GM10248 (cell line): ENCODE measurements at regions not wholly inside any gene's neighbourhood (a gene's known extent, or its start where the extent isn't known, plus 50 kb on each side); places are given as distances from the start of the nearest gene placed in this dataset.

Experiments used
- CTCF ChIA-PET: fragments of 300-600 bp; sonication (Branson Sonifier 250); formaldehyde crosslinking; extraction: SDS; loops from one replicate; lab custom pipeline; 2021; ENCODE audit warnings: antibody characterized with exemption; lab: Yijun Ruan, JAX
- POLR2A ChIA-PET: fragments of 350-650 bp; sonication (Branson Sonifier 250); formaldehyde crosslinking; extraction: SDS; loops from one replicate; lab custom pipeline; 2020; ENCODE audit warnings: antibody characterized with exemption; lab: Yijun Ruan, JAX
- DNase-seq: peaks from one replicate; pipeline ENCODE4 v3.0.0; 2012; ENCODE audit errors: extremely low spot score
- CTCF ChIP-seq: IDR thresholded peaks from 2 replicates; pipeline ENCODE4 v1.5.1; 2012; ENCODE audit warnings: mild to moderate bottlenecking, low read depth; ENCODE audit errors: extremely low read depth, missing control alignments, control extremely low read depth

GRCh38 chr12:30330565-30330964 lies 365.1 kb downstream of the IPO8 start:
- ChIA-PET CTCF (no interaction called here), POLR2A (no interaction called here)
- no peak for DNase-seq
- TF ChIP-seq CTCF: no peak

DNA sequence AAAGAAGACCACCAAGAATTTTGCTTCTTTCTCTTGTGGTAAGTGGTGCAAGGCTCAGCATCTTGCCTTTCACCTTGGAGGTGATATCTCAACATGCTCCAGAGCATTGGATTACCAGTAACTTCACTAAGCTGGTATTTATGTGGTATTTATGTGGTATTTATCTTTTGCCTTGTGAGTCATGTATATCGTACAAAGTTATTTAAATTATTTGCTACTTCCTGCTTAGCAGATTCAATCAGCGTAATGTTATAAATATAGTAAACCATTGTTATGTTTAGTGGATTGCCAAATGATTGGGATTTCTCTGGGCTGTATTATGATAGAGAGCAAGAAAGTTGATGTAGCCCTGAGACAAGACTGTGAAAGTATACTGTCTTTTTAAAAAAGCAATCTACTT lies 366.4 kb downstream of the IPO8 start:
- no peak for DNase-seq
- ChIA-PET POLR2A (no interaction called here), CTCF (no interaction called here)
- no peak for TF ChIP-seq CTCF

DNA sequence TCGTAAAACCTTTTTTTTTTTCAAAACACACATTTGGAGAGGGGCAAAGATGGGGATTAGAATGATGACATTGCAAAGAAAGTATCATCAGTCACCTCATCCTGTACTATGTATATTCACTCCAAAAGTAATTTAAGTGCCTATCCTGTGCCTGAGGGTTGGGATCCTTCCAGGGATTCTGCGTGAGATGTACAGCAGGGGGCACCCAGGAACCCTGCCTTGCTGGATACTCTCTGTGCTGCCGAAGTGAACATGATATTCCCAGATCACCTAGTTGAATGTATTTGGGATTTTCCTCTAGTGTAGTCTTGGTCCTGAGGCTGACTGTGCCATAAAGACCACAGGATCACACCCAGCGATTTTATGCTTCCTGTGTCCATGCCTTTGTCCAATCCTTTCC lies 372.7 kb downstream of the IPO8 start:
- CTCF ChIA-PET: no interaction called here

DNA sequence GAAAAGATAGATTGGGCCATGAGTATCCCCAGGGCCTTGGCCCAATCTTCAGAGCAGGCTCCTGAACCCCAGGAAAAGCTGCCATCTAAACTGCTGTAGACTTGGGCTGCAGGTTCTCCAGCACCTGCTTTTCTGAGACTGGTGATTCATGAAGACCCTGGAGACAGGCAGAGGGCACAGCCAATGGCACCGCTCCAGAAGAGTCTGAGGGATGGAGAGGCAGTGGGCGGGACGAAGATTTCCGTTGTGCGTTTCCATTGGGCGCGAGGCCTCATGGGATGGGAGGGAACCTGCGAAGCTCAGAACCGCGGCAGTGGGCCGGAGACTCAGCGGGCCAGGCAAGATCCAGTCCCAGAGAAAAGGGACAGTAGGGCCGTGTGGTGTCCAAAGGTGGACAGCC lies 375.1 kb downstream of the IPO8 start:
- no peak for DNase-seq
- ChIA-PET POLR2A (no interaction called here), CTCF (no interaction called here)
- no peak for TF ChIP-seq CTCF

More for the DNA sequence above, 372.7 kb downstream of the IPO8 start:
- POLR2A ChIA-PET: no interaction called here
- TF ChIP-seq CTCF: no peak
- DNase-seq: no peak

- DNase-seq: no peak
- no peak for TF ChIP-seq CTCF
- ChIA-PET CTCF (no interaction called here), POLR2A (no interaction called here)
These were observed 381.1 kb downstream of the IPO8 start for GRCh38 chr12:30314506-30315100.

DNA sequence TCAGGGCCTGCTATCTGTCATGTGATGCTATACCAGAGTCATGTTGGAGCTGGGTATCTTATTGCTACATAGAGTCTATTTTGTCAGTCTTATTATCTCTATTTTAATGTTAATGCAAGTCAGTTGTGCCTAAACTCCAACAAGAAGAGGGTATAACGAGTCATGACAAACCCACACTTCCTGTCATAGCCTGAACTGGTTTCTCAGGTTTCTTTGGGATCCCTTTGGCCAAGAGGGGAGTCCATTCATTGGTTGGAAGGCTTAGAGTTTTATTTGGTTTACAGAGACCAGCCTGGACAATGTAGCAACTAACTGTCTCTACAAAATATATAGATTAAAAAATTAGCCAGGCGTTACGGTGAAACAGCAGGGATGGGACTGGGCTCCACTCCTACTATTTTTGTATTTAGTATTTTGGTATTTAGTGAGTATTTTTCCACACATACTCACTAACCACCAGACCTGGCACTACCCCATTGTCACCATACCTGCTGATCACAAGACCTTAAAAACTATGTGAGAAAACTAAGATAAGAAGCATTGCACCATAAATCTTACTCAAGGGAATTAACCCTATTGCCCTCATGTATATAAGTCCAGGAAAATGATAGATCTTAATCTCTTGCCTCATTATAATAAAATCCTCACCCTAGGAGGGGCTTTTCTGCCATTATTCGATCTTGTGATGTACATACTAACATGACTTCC lies 387.5 kb downstream of the IPO8 start:
- POLR2A ChIA-PET: no interaction called here
- TF ChIP-seq CTCF: no peak
- CTCF ChIA-PET: no interaction called here
- no peak for DNase-seq
